ENCODE measurements at regions not wholly inside any gene's neighbourhood (a gene's known extent, or its start where the extent isn't known, plus 50 kb on each side); places are given as distances from the start of the nearest gene placed in this dataset.
"Not testable (repeated sequence)": the region's sequence is repeated elsewhere in the genome, so short reads cannot be mapped to it uniquely, and the experiment has no call there.

DNA sequence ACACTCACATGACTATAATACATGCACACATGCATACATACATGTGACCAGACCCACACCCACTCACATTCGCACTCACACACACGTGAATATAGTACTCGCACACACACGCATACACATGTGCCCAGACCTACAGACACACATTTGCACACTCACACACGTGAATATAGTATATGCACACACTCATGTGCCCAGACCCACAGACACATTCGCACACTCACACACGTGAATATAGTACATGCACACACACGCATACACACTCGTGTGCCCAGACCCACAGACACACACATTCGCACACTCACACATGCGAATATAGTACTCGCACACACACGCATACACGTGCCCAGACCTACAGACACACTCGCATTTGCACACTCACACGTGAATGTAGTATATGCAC is 186.9 kb downstream of the NPIPB11 start:
- TF ChIP-seq, protein P1, sequence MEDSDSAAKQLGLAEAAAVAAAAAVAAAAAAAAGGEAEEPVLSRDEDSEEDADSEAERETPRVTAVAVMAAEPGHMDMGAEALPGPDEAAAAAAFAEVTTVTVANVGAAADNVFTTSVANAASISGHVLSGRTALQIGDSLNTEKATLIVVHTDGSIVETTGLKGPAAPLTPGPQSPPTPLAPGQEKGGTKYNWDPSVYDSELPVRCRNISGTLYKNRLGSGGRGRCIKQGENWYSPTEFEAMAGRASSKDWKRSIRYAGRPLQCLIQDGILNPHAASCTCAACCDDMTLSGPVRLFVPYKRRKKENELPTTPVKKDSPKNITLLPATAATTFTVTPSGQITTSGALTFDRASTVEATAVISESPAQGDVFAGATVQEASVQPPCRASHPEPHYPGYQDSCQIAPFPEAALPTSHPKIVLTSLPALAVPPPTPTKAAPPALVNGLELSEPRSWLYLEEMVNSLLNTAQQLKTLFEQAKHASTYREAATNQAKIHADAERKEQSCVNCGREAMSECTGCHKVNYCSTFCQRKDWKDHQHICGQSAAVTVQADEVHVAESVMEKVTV (CRISPR knock-in tag; IDR thresholded peaks at IDR 0.05), result not testable (repeated sequence)
- not testable (repeated sequence) for TF ChIP-seq MTA2 (IDR thresholded peaks at IDR 0.05; ENCODE audit: low read depth); GABPB2 (CRISPR knock-in tag; conservative IDR thresholded peaks at IDR 0.05); SIX5 (IDR thresholded peaks at IDR 0.05; ENCODE audit: borderline replicate concordance in 1 of 2, insufficient read depth in 1 of 2, low read depth in 1 of 2, low read length in 2 of 2); POLR2A (conservative IDR thresholded peaks at IDR 0.05); ZNF717 (CRISPR knock-in tag; IDR thresholded peaks at IDR 0.05); ZNF232 (CRISPR knock-in tag; IDR thresholded peaks at IDR 0.05)
- TF ChIP-seq, protein P2, sequence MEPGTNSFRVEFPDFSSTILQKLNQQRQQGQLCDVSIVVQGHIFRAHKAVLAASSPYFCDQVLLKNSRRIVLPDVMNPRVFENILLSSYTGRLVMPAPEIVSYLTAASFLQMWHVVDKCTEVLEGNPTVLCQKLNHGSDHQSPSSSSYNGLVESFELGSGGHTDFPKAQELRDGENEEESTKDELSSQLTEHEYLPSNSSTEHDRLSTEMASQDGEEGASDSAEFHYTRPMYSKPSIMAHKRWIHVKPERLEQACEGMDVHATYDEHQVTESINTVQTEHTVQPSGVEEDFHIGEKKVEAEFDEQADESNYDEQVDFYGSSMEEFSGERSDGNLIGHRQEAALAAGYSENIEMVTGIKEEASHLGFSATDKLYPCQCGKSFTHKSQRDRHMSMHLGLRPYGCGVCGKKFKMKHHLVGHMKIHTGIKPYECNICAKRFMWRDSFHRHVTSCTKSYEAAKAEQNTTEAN (CRISPR knock-in tag; IDR thresholded peaks at IDR 0.05), result peak; percentile 94
- TF ChIP-seq, protein P3, sequence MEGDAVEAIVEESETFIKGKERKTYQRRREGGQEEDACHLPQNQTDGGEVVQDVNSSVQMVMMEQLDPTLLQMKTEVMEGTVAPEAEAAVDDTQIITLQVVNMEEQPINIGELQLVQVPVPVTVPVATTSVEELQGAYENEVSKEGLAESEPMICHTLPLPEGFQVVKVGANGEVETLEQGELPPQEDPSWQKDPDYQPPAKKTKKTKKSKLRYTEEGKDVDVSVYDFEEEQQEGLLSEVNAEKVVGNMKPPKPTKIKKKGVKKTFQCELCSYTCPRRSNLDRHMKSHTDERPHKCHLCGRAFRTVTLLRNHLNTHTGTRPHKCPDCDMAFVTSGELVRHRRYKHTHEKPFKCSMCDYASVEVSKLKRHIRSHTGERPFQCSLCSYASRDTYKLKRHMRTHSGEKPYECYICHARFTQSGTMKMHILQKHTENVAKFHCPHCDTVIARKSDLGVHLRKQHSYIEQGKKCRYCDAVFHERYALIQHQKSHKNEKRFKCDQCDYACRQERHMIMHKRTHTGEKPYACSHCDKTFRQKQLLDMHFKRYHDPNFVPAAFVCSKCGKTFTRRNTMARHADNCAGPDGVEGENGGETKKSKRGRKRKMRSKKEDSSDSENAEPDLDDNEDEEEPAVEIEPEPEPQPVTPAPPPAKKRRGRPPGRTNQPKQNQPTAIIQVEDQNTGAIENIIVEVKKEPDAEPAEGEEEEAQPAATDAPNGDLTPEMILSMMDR (IDR thresholded peaks at IDR 0.05 in 2 of 3, conservative IDR thresholded peaks at IDR 0.05 in 1 of 3; ENCODE audit: insufficient read depth in 2 of 3, low read depth in 1 of 3, low read length in 3 of 3), result not testable (repeated sequence)

Data from K562 (cell line).